ENCODE measurements at regions not wholly inside any gene's neighbourhood (a gene's known extent, or its start where the extent isn't known, plus 50 kb on each side); places are given as distances from the start of the nearest gene placed in this dataset.

- ATAC-seq (ENCODE audit: low FRiP score): no peak
- no peak for DNase-seq (ENCODE audit: low spot score)
- TF ChIP-seq CTCF (IDR thresholded peaks at IDR 0.05): no peak
Observed at GRCh38 chr20:40472905-40473304, 216.1 kb downstream of the MAFB start.

GRCh38 chr20:40471261-40471629 is 217.8 kb downstream of the MAFB start:
- DNase-seq (ENCODE audit: low spot score) (no peak), ATAC-seq (ENCODE audit: low FRiP score) (peak; percentile 28)
- TF ChIP-seq CTCF (IDR thresholded peaks at IDR 0.05): no peak

GRCh38 chr20:40470445-40471260 is 218.4 kb downstream of the MAFB start:
- DNase-seq (ENCODE audit: low spot score) (no peak), ATAC-seq (ENCODE audit: low FRiP score) (peak; percentile 33)
- TF ChIP-seq CTCF (IDR thresholded peaks at IDR 0.05): no peak

GRCh38 chr20:40468759-40469158 is 220.3 kb downstream of the MAFB start:
- no peak for DNase-seq (ENCODE audit: low spot score)
- TF ChIP-seq CTCF (IDR thresholded peaks at IDR 0.05): no peak
- ATAC-seq (ENCODE audit: low FRiP score): no peak

GRCh38 chr20:40467703-40468411 is 221.2 kb downstream of the MAFB start:
- TF ChIP-seq CTCF (IDR thresholded peaks at IDR 0.05): no peak
- ATAC-seq (ENCODE audit: low FRiP score): no peak
- no peak for DNase-seq (ENCODE audit: low spot score)

GRCh38 chr20:40467067-40467466 is 222.0 kb downstream of the MAFB start:
- TF ChIP-seq CTCF (IDR thresholded peaks at IDR 0.05): no peak
- DNase-seq (ENCODE audit: low spot score) (no peak), ATAC-seq (ENCODE audit: low FRiP score) (no peak)

Data from omental fat pad (tissue), 3 donors.